ENCODE measurements at regions not wholly inside any gene's neighbourhood (a gene's known extent, or its start where the extent isn't known, plus 50 kb on each side); places are given as distances from the start of the nearest gene placed in this dataset.

GRCh38 chr10:62748386-62748785, 56.1 kb upstream of the ADO start:
- no peaks in the 10 kb centered on the region for H3K4me1 ChIP-seq (ENCODE audit: insufficient read depth)
- H3K79me2 ChIP-seq (replicated peaks; ENCODE audit: insufficient read depth), result no peaks in the 10 kb centered on the region
- H3K27me3 Mint-ChIP-seq (ENCODE audit: insufficient read depth, low read depth, poor library complexity), result no peaks in the 10 kb centered on the region
- no peak overlapping the region for H3K27ac ChIP-seq (ENCODE audit: low read depth)
- no peaks in the 10 kb centered on the region for H3F3A ChIP-seq (replicated peaks; ENCODE audit: low read depth)
- H3K4me2 ChIP-seq, result no peak overlapping the region
- no peaks in the 10 kb centered on the region for H3K27me3 ChIP-seq (ENCODE audit: insufficient read depth)
- no peaks in the 10 kb centered on the region for H4K20me1 ChIP-seq (replicated peaks; ENCODE audit: insufficient read depth)
- H3K27ac Mint-ChIP-seq, result no peak overlapping the region
- no peak overlapping the region for H3K4me3 Mint-ChIP-seq
- no peak for ATAC-seq
- H3K36me3 Mint-ChIP-seq (ENCODE audit: low read depth), result no peaks in the 10 kb centered on the region
- no peaks in the 10 kb centered on the region for H3K36me3 ChIP-seq (ENCODE audit: insufficient read depth)
- no peak for DNase-seq (ENCODE audit: low spot score)
- no peaks in the 10 kb centered on the region for H3K9me3 Mint-ChIP-seq
- no peaks in the 10 kb centered on the region; the same call in 1 of the 2 replicates for H3K9me2 ChIP-seq (ENCODE audit: insufficient read depth)
- H3K4me1 Mint-ChIP-seq, result no peaks in the 10 kb centered on the region
- no peak overlapping the region for H3K4me3 ChIP-seq
- no peak overlapping the region for H2AFZ ChIP-seq
- no peak for TF ChIP-seq CREB1 (CRISPR knock-in tag; IDR thresholded peaks at IDR 0.05; ENCODE audit: low read depth)
- TF ChIP-seq POLR2AphosphoS5 (IDR thresholded peaks at IDR 0.05; ENCODE audit: low read depth), result no peak
- no peak for TF ChIP-seq STAT1 (IDR thresholded peaks at IDR 0.05; ENCODE audit: unreplicated experiment)
- no peak for TF ChIP-seq EZH2phosphoT487 (IDR thresholded peaks at IDR 0.05; ENCODE audit: unreplicated experiment)
- TF ChIP-seq ZNF114 (CRISPR knock-in tag; IDR thresholded peaks at IDR 0.05), result no peak
- TF ChIP-seq ZNF331 (CRISPR knock-in tag; IDR thresholded peaks at IDR 0.05; ENCODE audit: low read depth), result no peak
- TF ChIP-seq, protein P1, sequence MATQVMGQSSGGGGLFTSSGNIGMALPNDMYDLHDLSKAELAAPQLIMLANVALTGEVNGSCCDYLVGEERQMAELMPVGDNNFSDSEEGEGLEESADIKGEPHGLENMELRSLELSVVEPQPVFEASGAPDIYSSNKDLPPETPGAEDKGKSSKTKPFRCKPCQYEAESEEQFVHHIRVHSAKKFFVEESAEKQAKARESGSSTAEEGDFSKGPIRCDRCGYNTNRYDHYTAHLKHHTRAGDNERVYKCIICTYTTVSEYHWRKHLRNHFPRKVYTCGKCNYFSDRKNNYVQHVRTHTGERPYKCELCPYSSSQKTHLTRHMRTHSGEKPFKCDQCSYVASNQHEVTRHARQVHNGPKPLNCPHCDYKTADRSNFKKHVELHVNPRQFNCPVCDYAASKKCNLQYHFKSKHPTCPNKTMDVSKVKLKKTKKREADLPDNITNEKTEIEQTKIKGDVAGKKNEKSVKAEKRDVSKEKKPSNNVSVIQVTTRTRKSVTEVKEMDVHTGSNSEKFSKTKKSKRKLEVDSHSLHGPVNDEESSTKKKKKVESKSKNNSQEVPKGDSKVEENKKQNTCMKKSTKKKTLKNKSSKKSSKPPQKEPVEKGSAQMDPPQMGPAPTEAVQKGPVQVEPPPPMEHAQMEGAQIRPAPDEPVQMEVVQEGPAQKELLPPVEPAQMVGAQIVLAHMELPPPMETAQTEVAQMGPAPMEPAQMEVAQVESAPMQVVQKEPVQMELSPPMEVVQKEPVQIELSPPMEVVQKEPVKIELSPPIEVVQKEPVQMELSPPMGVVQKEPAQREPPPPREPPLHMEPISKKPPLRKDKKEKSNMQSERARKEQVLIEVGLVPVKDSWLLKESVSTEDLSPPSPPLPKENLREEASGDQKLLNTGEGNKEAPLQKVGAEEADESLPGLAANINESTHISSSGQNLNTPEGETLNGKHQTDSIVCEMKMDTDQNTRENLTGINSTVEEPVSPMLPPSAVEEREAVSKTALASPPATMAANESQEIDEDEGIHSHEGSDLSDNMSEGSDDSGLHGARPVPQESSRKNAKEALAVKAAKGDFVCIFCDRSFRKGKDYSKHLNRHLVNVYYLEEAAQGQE (IDR thresholded peaks at IDR 0.05; ENCODE audit: unreplicated experiment), result no peak
- no peak for TF ChIP-seq NANOG (IDR thresholded peaks at IDR 0.05; ENCODE audit: borderline replicate concordance)
- no peak for TF ChIP-seq EZH2 (IDR thresholded peaks at IDR 0.05; ENCODE audit: low read depth, unreplicated experiment)
- TF ChIP-seq JUNB (IDR thresholded peaks at IDR 0.05; ENCODE audit: unreplicated experiment), result no peak
- TF ChIP-seq ETS1 (IDR thresholded peaks at IDR 0.05), result no peak
- no peak for TF ChIP-seq ZNF462 (CRISPR knock-in tag; IDR thresholded peaks at IDR 0.05)
- TF ChIP-seq, protein P2, sequence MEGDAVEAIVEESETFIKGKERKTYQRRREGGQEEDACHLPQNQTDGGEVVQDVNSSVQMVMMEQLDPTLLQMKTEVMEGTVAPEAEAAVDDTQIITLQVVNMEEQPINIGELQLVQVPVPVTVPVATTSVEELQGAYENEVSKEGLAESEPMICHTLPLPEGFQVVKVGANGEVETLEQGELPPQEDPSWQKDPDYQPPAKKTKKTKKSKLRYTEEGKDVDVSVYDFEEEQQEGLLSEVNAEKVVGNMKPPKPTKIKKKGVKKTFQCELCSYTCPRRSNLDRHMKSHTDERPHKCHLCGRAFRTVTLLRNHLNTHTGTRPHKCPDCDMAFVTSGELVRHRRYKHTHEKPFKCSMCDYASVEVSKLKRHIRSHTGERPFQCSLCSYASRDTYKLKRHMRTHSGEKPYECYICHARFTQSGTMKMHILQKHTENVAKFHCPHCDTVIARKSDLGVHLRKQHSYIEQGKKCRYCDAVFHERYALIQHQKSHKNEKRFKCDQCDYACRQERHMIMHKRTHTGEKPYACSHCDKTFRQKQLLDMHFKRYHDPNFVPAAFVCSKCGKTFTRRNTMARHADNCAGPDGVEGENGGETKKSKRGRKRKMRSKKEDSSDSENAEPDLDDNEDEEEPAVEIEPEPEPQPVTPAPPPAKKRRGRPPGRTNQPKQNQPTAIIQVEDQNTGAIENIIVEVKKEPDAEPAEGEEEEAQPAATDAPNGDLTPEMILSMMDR (conservative IDR thresholded peaks at IDR 0.05; ENCODE audit: low read depth in 2 of 2), result no peak
